ENCODE measurements at regions not wholly inside any gene's neighbourhood (a gene's known extent, or its start where the extent isn't known, plus 50 kb on each side); places are given as distances from the start of the nearest gene placed in this dataset.

DNA sequence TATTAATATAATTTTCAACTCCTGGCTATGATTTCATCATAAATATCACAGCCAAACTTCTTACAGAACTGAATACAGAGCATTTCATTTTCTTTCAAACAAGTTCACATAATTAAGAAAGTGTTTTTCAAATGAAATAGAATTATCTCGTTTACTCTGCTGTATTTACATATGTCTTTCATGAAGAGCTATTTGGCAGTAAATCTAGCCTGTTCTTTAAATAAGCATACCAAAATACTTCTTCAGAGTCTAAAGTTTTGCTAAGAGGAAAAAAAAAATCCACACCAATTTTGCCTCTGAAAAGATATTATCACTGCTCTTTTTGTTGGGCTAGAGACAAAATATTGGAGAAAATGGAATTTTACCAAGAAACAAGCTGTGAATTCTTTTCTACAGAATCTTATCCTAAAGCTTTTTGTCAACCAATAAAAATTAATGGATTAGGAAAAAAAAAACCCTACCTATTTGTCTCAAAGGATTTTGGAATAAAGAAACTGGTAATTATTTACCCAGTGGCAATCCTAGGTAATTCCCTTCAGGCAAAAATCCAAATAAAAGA lies 287.9 kb upstream of the NR3C2 start:
- TF ChIP-seq KLF8 (tag by site-specific recombination; IDR thresholded peaks at IDR 0.05) (no peak), ZEB2 (tag by site-specific recombination; IDR thresholded peaks at IDR 0.05) (no peak), HOXA7 (CRISPR knock-in tag; IDR thresholded peaks at IDR 0.05; ENCODE audit: borderline replicate concordance) (no peak), ZIC2 (tag by site-specific recombination; IDR thresholded peaks at IDR 0.05) (no peak), ZNF157 (tag by site-specific recombination; IDR thresholded peaks at IDR 0.05) (no peak), TRIM28 (IDR thresholded peaks at IDR 0.05; ENCODE audit: borderline replicate concordance, low read length) (no peak), ZNF121 (tag by site-specific recombination; IDR thresholded peaks at IDR 0.05) (no peak), ZNF140 (tag by site-specific recombination; IDR thresholded peaks at IDR 0.05) (no peak), ZNF530 (tag by site-specific recombination; IDR thresholded peaks at IDR 0.05; ENCODE audit: low read depth) (no peak)
- TF ChIP-seq, protein P1, sequence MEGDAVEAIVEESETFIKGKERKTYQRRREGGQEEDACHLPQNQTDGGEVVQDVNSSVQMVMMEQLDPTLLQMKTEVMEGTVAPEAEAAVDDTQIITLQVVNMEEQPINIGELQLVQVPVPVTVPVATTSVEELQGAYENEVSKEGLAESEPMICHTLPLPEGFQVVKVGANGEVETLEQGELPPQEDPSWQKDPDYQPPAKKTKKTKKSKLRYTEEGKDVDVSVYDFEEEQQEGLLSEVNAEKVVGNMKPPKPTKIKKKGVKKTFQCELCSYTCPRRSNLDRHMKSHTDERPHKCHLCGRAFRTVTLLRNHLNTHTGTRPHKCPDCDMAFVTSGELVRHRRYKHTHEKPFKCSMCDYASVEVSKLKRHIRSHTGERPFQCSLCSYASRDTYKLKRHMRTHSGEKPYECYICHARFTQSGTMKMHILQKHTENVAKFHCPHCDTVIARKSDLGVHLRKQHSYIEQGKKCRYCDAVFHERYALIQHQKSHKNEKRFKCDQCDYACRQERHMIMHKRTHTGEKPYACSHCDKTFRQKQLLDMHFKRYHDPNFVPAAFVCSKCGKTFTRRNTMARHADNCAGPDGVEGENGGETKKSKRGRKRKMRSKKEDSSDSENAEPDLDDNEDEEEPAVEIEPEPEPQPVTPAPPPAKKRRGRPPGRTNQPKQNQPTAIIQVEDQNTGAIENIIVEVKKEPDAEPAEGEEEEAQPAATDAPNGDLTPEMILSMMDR (tag by site-specific recombination; IDR thresholded peaks at IDR 0.05) = no peak
- TF ChIP-seq, protein P2, sequence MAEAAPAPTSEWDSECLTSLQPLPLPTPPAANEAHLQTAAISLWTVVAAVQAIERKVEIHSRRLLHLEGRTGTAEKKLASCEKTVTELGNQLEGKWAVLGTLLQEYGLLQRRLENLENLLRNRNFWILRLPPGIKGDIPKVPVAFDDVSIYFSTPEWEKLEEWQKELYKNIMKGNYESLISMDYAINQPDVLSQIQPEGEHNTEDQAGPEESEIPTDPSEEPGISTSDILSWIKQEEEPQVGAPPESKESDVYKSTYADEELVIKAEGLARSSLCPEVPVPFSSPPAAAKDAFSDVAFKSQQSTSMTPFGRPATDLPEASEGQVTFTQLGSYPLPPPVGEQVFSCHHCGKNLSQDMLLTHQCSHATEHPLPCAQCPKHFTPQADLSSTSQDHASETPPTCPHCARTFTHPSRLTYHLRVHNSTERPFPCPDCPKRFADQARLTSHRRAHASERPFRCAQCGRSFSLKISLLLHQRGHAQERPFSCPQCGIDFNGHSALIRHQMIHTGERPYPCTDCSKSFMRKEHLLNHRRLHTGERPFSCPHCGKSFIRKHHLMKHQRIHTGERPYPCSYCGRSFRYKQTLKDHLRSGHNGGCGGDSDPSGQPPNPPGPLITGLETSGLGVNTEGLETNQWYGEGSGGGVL (tag by site-specific recombination; IDR thresholded peaks at IDR 0.05) = no peak
- TF ChIP-seq, protein P3, sequence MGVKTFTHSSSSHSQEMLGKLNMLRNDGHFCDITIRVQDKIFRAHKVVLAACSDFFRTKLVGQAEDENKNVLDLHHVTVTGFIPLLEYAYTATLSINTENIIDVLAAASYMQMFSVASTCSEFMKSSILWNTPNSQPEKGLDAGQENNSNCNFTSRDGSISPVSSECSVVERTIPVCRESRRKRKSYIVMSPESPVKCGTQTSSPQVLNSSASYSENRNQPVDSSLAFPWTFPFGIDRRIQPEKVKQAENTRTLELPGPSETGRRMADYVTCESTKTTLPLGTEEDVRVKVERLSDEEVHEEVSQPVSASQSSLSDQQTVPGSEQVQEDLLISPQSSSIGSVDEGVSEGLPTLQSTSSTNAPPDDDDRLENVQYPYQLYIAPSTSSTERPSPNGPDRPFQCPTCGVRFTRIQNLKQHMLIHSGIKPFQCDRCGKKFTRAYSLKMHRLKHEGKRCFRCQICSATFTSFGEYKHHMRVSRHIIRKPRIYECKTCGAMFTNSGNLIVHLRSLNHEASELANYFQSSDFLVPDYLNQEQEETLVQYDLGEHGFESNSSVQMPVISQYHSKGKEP (tag by site-specific recombination; IDR thresholded peaks at IDR 0.05) = no peak
- TF ChIP-seq, protein P4, sequence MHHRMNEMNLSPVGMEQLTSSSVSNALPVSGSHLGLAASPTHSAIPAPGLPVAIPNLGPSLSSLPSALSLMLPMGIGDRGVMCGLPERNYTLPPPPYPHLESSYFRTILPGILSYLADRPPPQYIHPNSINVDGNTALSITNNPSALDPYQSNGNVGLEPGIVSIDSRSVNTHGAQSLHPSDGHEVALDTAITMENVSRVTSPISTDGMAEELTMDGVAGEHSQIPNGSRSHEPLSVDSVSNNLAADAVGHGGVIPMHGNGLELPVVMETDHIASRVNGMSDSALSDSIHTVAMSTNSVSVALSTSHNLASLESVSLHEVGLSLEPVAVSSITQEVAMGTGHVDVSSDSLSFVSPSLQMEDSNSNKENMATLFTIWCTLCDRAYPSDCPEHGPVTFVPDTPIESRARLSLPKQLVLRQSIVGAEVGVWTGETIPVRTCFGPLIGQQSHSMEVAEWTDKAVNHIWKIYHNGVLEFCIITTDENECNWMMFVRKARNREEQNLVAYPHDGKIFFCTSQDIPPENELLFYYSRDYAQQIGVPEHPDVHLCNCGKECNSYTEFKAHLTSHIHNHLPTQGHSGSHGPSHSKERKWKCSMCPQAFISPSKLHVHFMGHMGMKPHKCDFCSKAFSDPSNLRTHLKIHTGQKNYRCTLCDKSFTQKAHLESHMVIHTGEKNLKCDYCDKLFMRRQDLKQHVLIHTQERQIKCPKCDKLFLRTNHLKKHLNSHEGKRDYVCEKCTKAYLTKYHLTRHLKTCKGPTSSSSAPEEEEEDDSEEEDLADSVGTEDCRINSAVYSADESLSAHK (tag by site-specific recombination; IDR thresholded peaks at IDR 0.05) = no peak
